K562 (cell line): ENCODE measurements at regions not wholly inside any gene's neighbourhood (a gene's known extent, or its start where the extent isn't known, plus 50 kb on each side); places are given as distances from the start of the nearest gene placed in this dataset.

ENCODE experiments used
- ATAC-seq: fragments of 200-7000 bp; cut with Tn5 transposase; 3 replicates; pipeline ENCODE4 v1.9.1; 2020; ENCODE audit warnings: moderate library complexity
- BruUV-seq: library from RNA; stranded (reverse); fragments of 400-500 nt; replicated peaks from 2 replicates; lab custom pipeline; 2021; lab: Mats Ljungman, UMichigan
- CTCF ChIA-PET: fragments of 300-600 bp; formaldehyde crosslinking; extraction: SDS; loops from one replicate; lab custom pipeline; 2021; ENCODE audit warnings: low intra/inter-chr PET ratio; lab: Yijun Ruan, JAX
- POLR2A ChIA-PET: fragments of 300-600, 350-650 bp; sonication (Branson Sonifier 250); formaldehyde crosslinking; extraction: SDS; loops from one replicate; lab custom pipeline; 2021; ENCODE audit warnings: antibody characterized with exemption, inconsistent platforms; lab: Yijun Ruan, JAX
- DNase-seq, 4 experiments: peaks; one replicate each; pipeline versions ENCODE4 v3.0.0 to v3.0.0-alpha.2; 2011 to 2018; ENCODE audit warnings: low spot score in 3 of 4, mixed read lengths in 3 of 4; ENCODE audit errors: extremely low read depth in 1 of 4
- FAIRE-seq: peaks from 2 replicates; lab custom pipeline; 2011; peaks lifted over from hg19 to GRCh38; lab: Jason Lieb, UNC
- H2AFZ ChIP-seq: 2 replicates; pipeline ENCODE4 v1.6.0; 2011; ENCODE audit warnings: low read depth, low read length, control low read depth, inconsistent platforms
- H3K27ac ChIP-seq: fragments of 200-600 bp; 3 replicates; pipeline ENCODE4 v1.8.0; 2011; ENCODE audit warnings: low read depth, mild to moderate bottlenecking, control low read depth, inconsistent platforms, low read length, moderate library complexity, mixed read lengths; ENCODE audit errors: extremely low read depth
- H3K27me3 ChIP-seq, 2 experiments: fragments of 300-600 bp in 1 of 2; 2 replicates in 1 of 2; 3 replicates in 1 of 2; pipeline versions ENCODE4 v1.6.0 to v1.8.0; 2011; ENCODE audit warnings: inconsistent platforms in 2 of 2, low read length in 2 of 2, mild to moderate bottlenecking in 1 of 2, mixed read lengths in 1 of 2, moderate library complexity in 1 of 2; ENCODE audit not compliant: control insufficient read depth in 2 of 2, insufficient read depth in 2 of 2
- H3K36me3 ChIP-seq: fragments of 300-600 bp; 3 replicates; pipeline ENCODE4 v1.8.0; 2011; ENCODE audit warnings: mild to moderate bottlenecking, low read length, inconsistent platforms; ENCODE audit not compliant: control insufficient read depth, insufficient read depth
- H3K4me1 ChIP-seq, 2 experiments: fragments of 200-600 bp in 1 of 2; replicated peaks in 1 of 2; 2 replicates in 1 of 2; 3 replicates in 1 of 2; pipeline versions ENCODE4 v1.5.1 to v1.8.0; 2011; ENCODE audit warnings: inconsistent platforms in 2 of 2, low read length in 2 of 2, mild to moderate bottlenecking in 1 of 2, mixed read lengths in 1 of 2, moderate library complexity in 1 of 2; ENCODE audit not compliant: control insufficient read depth in 2 of 2, insufficient read depth in 2 of 2
- H3K4me2 ChIP-seq: 2 replicates; pipeline ENCODE4 v1.6.1; 2011; ENCODE audit warnings: low read length, control low read depth, inconsistent platforms, mixed read lengths; ENCODE audit not compliant: insufficient read depth
- H3K4me3 ChIP-seq: fragments of 200-600 bp; sonication (generic), shearing (Covaris generic); 2 replicates; pipeline ENCODE4 v1.5.1; 2016; ENCODE audit warnings: control low read depth, inconsistent platforms
- H3K79me2 ChIP-seq: fragments of 200-600 bp; 3 replicates; pipeline ENCODE4 v1.8.0; 2011; ENCODE audit warnings: low read length, inconsistent platforms; ENCODE audit not compliant: control insufficient read depth, insufficient read depth
- H3K9ac ChIP-seq, 2 experiments: 2 replicates each; pipeline versions ENCODE4 v1.6.0 to v1.6.1; 2011; ENCODE audit warnings: low read depth in 2 of 2, low read length in 2 of 2, control low read depth in 1 of 2, inconsistent platforms in 1 of 2, mild to moderate bottlenecking in 1 of 2, mixed read lengths in 1 of 2; ENCODE audit not compliant: insufficient read depth in 1 of 2
- H3K9me1 ChIP-seq: one replicate; pipeline ENCODE4 v1.6.0; 2011; ENCODE audit warnings: inconsistent platforms, mild to moderate bottlenecking, low read length, moderate library complexity; ENCODE audit not compliant: control insufficient read depth, insufficient read depth
- H3K9me3 ChIP-seq: replicated peaks from 2 replicates; pipeline ENCODE4 v1.5.1; 2011; ENCODE audit warnings: low read depth, low read length, inconsistent platforms; ENCODE audit not compliant: control insufficient read depth, insufficient read depth
- H4K20me1 ChIP-seq: replicated peaks from 2 replicates; pipeline ENCODE4 v1.6.1; 2011; ENCODE audit warnings: low read length, inconsistent platforms, mixed read lengths; ENCODE audit not compliant: control insufficient read depth, insufficient read depth
- BCOR ChIP-seq: fragments of 450-650 bp; IDR thresholded peaks from 2 replicates; pipeline ENCODE4 v1.6.1; 2016
- BRCA1 ChIP-seq, 2 experiments: fragments of 450-650 bp in 1 of 2; sonication (generic) in 1 of 2; formaldehyde crosslinking in 1 of 2; IDR thresholded peaks; 2 replicates each; pipeline versions ENCODE4 v1.5.0 to v1.6.1; 2017 to 2020; ENCODE audit warnings: mild to moderate bottlenecking in 1 of 2, missing genetic modification reagents in 1 of 2
- CC2D1A ChIP-seq: fragments of 450-650 bp; IDR thresholded peaks from 2 replicates; pipeline ENCODE4 v1.6.1; 2017; ENCODE audit warnings: mild to moderate bottlenecking
- CCAR2 ChIP-seq: fragments of 200-400 bp; formaldehyde crosslinking; IDR thresholded peaks from 2 replicates; pipeline ENCODE4 v1.6.1; 2017; ENCODE audit warnings: mild to moderate bottlenecking, low read depth, low read length
- CUX1 ChIP-seq: fragments of 200-800 bp; sonication (Bioruptor generic); IDR thresholded peaks from 2 replicates; pipeline ENCODE4 v1.6.1; 2016; ENCODE audit warnings: missing genetic modification characterization, missing compliant biosample characterization
- HDAC8 ChIP-seq: fragments of 450-650 bp; IDR thresholded peaks from 2 replicates; pipeline ENCODE4 v1.6.1; 2016; ENCODE audit warnings: mild to moderate bottlenecking, missing genetic modification characterization, moderate library complexity, missing compliant biosample characterization
- ILK ChIP-seq: fragments of 450-650 bp; IDR thresholded peaks from 2 replicates; pipeline ENCODE4 v1.6.1; 2016; ENCODE audit warnings: missing genetic modification characterization, low read depth, mild to moderate bottlenecking, missing compliant biosample characterization, moderate library complexity, borderline replicate concordance
- KDM1A ChIP-seq, 2 experiments: fragments of 450-650 bp; IDR thresholded peaks; 2 replicates each; pipeline ENCODE4 v1.6.1; 2016; ENCODE audit warnings: mild to moderate bottlenecking in 2 of 2
- MTA1 ChIP-seq: fragments of 450-650 bp; IDR thresholded peaks from 2 replicates; pipeline ENCODE4 v1.6.1; 2017; ENCODE audit warnings: borderline replicate concordance
- NR0B1 ChIP-seq: fragments of 450-650 bp; IDR thresholded peaks from one replicate; pipeline ENCODE4 v1.6.1; 2018; ENCODE audit warnings: mild to moderate bottlenecking, moderate library complexity; ENCODE audit not compliant: partially characterized antibody
- RBFOX2 ChIP-seq: fragments of 200-400 bp; formaldehyde crosslinking; IDR thresholded peaks from 2 replicates; pipeline ENCODE4 v1.6.1; 2017; ENCODE audit warnings: low read depth, mild to moderate bottlenecking, low read length, moderate library complexity
- SOX6 ChIP-seq: fragments of 450-650 bp; IDR thresholded peaks from 2 replicates; pipeline ENCODE4 v1.6.1; 2014; ENCODE audit warnings: mild to moderate bottlenecking
- TRIM28 ChIP-seq: fragments of 450-650 bp; IDR thresholded peaks from 2 replicates; pipeline ENCODE4 v1.6.1; 2017
- ZBED1 ChIP-seq: IDR thresholded peaks from 2 replicates; pipeline ENCODE4 v1.6.1; 2014
- WGBS: fragments of 100-300 bp; shearing (Covaris generic); methylation state at CpG from one replicate; pipeline ENCODE4 v1.1.6; 2016; ENCODE audit warnings: low coverage, mixed read lengths; ENCODE audit not compliant: insufficient coverage; ENCODE audit errors: missing lambda C conversion rate; 5-methylcytosine and 5-hydroxymethylcytosine counted together
- in situ Hi-C: fragments of 300-500 bp; cut with MboI; formaldehyde crosslinking; loops from 4 replicates; pipeline ENCODE4 v1.15.0; 2018; ENCODE audit warnings: inconsistent platforms, mixed read lengths
- intact Hi-C: fragments of 100-400 bp; cut with micrococcal nuclease; formaldehyde crosslinking; loops from 2 replicates; pipeline ENCODE4 v1.14.2; 2022
- TF ChIP-seq, protein P1 (sequence below): fragments of 200-800 bp; sonication (Bioruptor generic); IDR thresholded peaks from 2 replicates; pipeline ENCODE4 v1.6.1; 2017; ENCODE audit warnings: missing genetic modification characterization, missing compliant biosample characterization
- TF ChIP-seq, protein P2 (sequence below): IDR thresholded peaks from 3 replicates; pipeline ENCODE4 v1.6.1; 2011; ENCODE audit warnings: borderline replicate concordance, mild to moderate bottlenecking; ENCODE audit not compliant: insufficient read length, insufficient read depth

GRCh38 chr1:187862506-187862905 is 1033.8 kb downstream of the PLA2G4A start:
- TF ChIP-seq NR0B1 (no peak), TRIM28 (no peak), ILK (tag) (no peak), BCOR (no peak), BRCA1 (IDR thresholded peaks at IDR 0.05) (no peak), BRCA1 (CRISPR knock-in tag; IDR thresholded peaks at IDR 0.05) (no peak), ZBED1 (no peak), CC2D1A (no peak), MTA1 (no peak), KDM1A (IDR thresholded peaks at IDR 0.05) (no peak), HDAC8 (tag) (no peak), RBFOX2 (no peak), SOX6 (no peak), CCAR2 (no peak), CUX1 (no peak)
- TF ChIP-seq, protein P1, sequence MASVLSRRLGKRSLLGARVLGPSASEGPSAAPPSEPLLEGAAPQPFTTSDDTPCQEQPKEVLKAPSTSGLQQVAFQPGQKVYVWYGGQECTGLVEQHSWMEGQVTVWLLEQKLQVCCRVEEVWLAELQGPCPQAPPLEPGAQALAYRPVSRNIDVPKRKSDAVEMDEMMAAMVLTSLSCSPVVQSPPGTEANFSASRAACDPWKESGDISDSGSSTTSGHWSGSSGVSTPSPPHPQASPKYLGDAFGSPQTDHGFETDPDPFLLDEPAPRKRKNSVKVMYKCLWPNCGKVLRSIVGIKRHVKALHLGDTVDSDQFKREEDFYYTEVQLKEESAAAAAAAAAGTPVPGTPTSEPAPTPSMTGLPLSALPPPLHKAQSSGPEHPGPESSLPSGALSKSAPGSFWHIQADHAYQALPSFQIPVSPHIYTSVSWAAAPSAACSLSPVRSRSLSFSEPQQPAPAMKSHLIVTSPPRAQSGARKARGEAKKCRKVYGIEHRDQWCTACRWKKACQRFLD (CRISPR knock-in tag) = no peak
- TF ChIP-seq, protein P2, sequence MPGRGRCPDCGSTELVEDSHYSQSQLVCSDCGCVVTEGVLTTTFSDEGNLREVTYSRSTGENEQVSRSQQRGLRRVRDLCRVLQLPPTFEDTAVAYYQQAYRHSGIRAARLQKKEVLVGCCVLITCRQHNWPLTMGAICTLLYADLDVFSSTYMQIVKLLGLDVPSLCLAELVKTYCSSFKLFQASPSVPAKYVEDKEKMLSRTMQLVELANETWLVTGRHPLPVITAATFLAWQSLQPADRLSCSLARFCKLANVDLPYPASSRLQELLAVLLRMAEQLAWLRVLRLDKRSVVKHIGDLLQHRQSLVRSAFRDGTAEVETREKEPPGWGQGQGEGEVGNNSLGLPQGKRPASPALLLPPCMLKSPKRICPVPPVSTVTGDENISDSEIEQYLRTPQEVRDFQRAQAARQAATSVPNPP = no peak
- BruUV-seq = no TSS peak
- intact Hi-C loops = no loop called here
- no peaks in the 10 kb centered on the region for H3K4me1 ChIP-seq
- 0% methylated on average over 1 of the region's 1 CpG for WGBS
- no peaks in the 10 kb centered on the region for H3K36me3 ChIP-seq
- ChIA-PET POLR2A (no interaction called here), CTCF (interaction anchor here (0.6 kb wide), 1 partner anchor 1046 kb away, joined by 3 read pairs; no protein-coding TSS in a partner anchor)
- no peak overlapping the region for H3K27ac ChIP-seq
- H3K9me3 ChIP-seq = no peaks in the 10 kb centered on the region
- H3K4me2 ChIP-seq = no peak overlapping the region
- no peaks in the 10 kb centered on the region for H3K79me2 ChIP-seq
- ATAC-seq (no peak), FAIRE-seq (no peak), DNase-seq (no peak)
- H4K20me1 ChIP-seq = no peaks in the 10 kb centered on the region
- H3K9me1 ChIP-seq = no peaks in the 10 kb centered on the region
- no peak overlapping the region for H3K9ac ChIP-seq
- H3K27me3 ChIP-seq = no peaks in the 10 kb centered on the region
- in situ Hi-C loops = no loop called here
- H3K4me3 ChIP-seq = no peak overlapping the region
- H2AFZ ChIP-seq = no peak overlapping the region
